ENCODE measurements at regions not wholly inside any gene's neighbourhood (a gene's known extent, or its start where the extent isn't known, plus 50 kb on each side); places are given as distances from the start of the nearest gene placed in this dataset.

DNA sequence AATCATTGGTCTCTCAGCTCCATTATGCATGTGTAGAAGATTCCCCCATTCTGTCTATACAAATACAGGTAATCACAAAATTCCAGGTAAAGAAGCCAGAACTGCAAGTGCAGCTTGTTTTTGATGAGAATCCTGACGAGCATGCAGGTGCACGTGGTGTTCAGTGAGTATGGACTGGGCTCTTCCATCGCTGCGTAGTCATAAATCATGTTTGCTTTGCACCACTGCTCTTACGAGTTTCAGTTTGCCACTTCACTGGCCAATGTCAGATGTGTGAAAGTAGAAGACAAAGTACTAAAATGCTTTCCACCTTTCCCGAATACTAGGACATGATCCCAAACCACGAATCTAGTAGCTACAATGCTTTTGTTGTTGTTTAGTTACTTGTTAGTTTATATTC is 390.7 kb downstream of the LIG4 start:
- Histone ChIP-seq H3F3A (replicated peaks; ENCODE audit: insufficient read depth) (peaks cover 14% of the 10 kb centered on the region), H4K20me1 (ENCODE audit: insufficient read depth) (peaks cover 11% of the 10 kb centered on the region; the same call in 1 of the 2 replicates), H3K27me3 (ENCODE audit: insufficient read depth) (no peaks in the 10 kb centered on the region), H3K9ac (no peak overlapping the region), H3K4me3 (ENCODE audit: low read depth in 2 of 2, low read length in 1 of 2) (no peak overlapping the region), H3K79me2 (ENCODE audit: insufficient read depth) (peaks cover 79% of the 10 kb centered on the region), H3K9me2 (no peaks in the 10 kb centered on the region), H3K4me1 (ENCODE audit: control insufficient read depth in 1 of 2, insufficient read depth in 2 of 2, low read depth in 1 of 2, low read length in 1 of 2) (peaks cover 17% of the 10 kb centered on the region in 2 experiments), H3K4me2 (no peak overlapping the region), H3K9me3 (no peaks in the 10 kb centered on the region), H2AFZ (ENCODE audit: low read depth) (no peak overlapping the region), H3K36me3 (replicated peaks in 1 of 2; ENCODE audit: control insufficient read depth in 1 of 2, insufficient read depth in 2 of 2, low read length in 1 of 2) (no peaks in the 10 kb centered on the region), H3K27ac (ENCODE audit: low read depth in 2 of 2, low read length in 1 of 2) (no peak overlapping the region)
- CTCF ChIA-PET: interaction anchor here (1.0 kb wide), 1 partner anchor 21 kb away, joined by 4 read pairs; no protein-coding TSS in a partner anchor
- POLR2A ChIA-PET: no interaction called here
- TF ChIP-seq EP300 (IDR thresholded peaks at IDR 0.05; ENCODE audit: borderline replicate concordance in 1 of 2, low read depth in 1 of 2, low read length in 1 of 2) (no peak), FOXM1 (IDR thresholded peaks at IDR 0.05; ENCODE audit: low read depth) (no peak), RFX5 (IDR thresholded peaks at IDR 0.05; ENCODE audit: low read length) (no peak), FOXJ3 (CRISPR knock-in tag; IDR thresholded peaks at IDR 0.05) (no peak), MEF2A (IDR thresholded peaks at IDR 0.05; ENCODE audit: borderline replicate concordance, low read depth) (no peak)
- TF ChIP-seq, protein P1, sequence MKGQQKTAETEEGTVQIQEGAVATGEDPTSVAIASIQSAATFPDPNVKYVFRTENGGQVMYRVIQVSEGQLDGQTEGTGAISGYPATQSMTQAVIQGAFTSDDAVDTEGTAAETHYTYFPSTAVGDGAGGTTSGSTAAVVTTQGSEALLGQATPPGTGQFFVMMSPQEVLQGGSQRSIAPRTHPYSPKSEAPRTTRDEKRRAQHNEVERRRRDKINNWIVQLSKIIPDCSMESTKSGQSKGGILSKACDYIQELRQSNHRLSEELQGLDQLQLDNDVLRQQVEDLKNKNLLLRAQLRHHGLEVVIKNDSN (IDR thresholded peaks at IDR 0.05; ENCODE audit: borderline replicate concordance, low read depth): no peak
- DNase-seq: no peak
- 95% methylated on average over 7 of the region's 7 CpGs for WGBS (ENCODE audit: low lambda C conversion rate)

DNA sequence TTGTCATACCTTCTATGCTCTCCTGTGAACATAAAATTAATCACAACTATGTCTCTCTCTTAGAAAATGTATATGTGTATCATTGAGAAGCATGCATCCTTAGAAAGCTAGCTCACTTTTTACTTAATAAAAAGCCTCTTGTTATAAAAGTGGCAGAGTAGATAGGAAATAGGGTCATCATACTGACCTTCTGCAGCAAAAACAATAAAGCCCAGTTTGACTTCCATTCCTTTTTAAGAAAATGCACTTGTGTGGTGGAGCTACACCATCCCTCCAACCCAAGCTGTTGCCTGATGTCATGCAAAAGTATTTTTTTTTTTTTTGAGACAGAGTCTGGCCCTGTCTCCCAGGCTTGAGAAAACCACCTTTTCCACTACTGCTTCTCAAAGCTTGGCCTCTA is 393.3 kb downstream of the LIG4 start:
- H3K27me3 ChIP-seq (ENCODE audit: insufficient read depth): no peaks in the 10 kb centered on the region
- no peak overlapping the region for H2AFZ ChIP-seq (ENCODE audit: low read depth)
- H3K4me3 ChIP-seq (ENCODE audit: low read depth in 2 of 2, low read length in 1 of 2): no peak overlapping the region
- H3K9me2 ChIP-seq: no peaks in the 10 kb centered on the region
- no peaks in the 10 kb centered on the region for H3K9me3 ChIP-seq
- peaks cover 68% of the 10 kb centered on the region for H3K79me2 ChIP-seq (ENCODE audit: insufficient read depth)
- H3K9ac ChIP-seq: no peak overlapping the region
- peaks cover 8 to 17% of the 10 kb centered on the region in 2 experiments for H3K4me1 ChIP-seq (ENCODE audit: control insufficient read depth in 1 of 2, insufficient read depth in 2 of 2, low read depth in 1 of 2, low read length in 1 of 2)
- H3F3A ChIP-seq (replicated peaks; ENCODE audit: insufficient read depth): peaks cover 15% of the 10 kb centered on the region
- no peak overlapping the region for H3K27ac ChIP-seq (ENCODE audit: low read depth in 2 of 2, low read length in 1 of 2)
- no peak for TF ChIP-seq GATA2 (CRISPR knock-in tag; IDR thresholded peaks at IDR 0.05)
- TF ChIP-seq RFX5 (IDR thresholded peaks at IDR 0.05; ENCODE audit: low read length): no peak
- TF ChIP-seq CHD2 (IDR thresholded peaks at IDR 0.05; ENCODE audit: low read length, partially characterized antibody): no peak
- TF ChIP-seq POLR2AphosphoS5 (IDR thresholded peaks at IDR 0.05; ENCODE audit: low read depth, low read length): no peak
- TF ChIP-seq, protein P2, sequence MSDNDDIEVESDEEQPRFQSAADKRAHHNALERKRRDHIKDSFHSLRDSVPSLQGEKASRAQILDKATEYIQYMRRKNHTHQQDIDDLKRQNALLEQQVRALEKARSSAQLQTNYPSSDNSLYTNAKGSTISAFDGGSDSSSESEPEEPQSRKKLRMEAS (IDR thresholded peaks at IDR 0.05; ENCODE audit: low read depth): no peak
- no peak for TF ChIP-seq GABPA (IDR thresholded peaks at IDR 0.05; ENCODE audit: low read depth)
- no peak for TF ChIP-seq FOXJ3 (CRISPR knock-in tag; IDR thresholded peaks at IDR 0.05)
- no peak for TF ChIP-seq ELF1 (IDR thresholded peaks at IDR 0.05)
- no peak for TF ChIP-seq NRF1 (IDR thresholded peaks at IDR 0.05; ENCODE audit: low read depth, low read length)
- TF ChIP-seq JUND (IDR thresholded peaks at IDR 0.05): no peak
- TF ChIP-seq, protein P3, sequence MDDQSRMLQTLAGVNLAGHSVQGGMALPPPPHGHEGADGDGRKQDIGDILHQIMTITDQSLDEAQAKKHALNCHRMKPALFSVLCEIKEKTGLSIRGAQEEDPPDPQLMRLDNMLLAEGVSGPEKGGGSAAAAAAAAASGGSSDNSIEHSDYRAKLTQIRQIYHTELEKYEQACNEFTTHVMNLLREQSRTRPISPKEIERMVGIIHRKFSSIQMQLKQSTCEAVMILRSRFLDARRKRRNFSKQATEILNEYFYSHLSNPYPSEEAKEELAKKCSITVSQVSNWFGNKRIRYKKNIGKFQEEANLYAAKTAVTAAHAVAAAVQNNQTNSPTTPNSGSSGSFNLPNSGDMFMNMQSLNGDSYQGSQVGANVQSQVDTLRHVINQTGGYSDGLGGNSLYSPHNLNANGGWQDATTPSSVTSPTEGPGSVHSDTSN (IDR thresholded peaks at IDR 0.05): no peak
- no peak for TF ChIP-seq TCF12 (IDR thresholded peaks at IDR 0.05)
- TF ChIP-seq SIN3A (IDR thresholded peaks at IDR 0.05; ENCODE audit: borderline replicate concordance, low read depth, low read length): no peak
- no peak for TF ChIP-seq RCOR1 (IDR thresholded peaks at IDR 0.05; ENCODE audit: low read length)
- TF ChIP-seq TAF1 (IDR thresholded peaks at IDR 0.05; ENCODE audit: borderline replicate concordance, low read depth, low read length): no peak
- TF ChIP-seq, protein P4, sequence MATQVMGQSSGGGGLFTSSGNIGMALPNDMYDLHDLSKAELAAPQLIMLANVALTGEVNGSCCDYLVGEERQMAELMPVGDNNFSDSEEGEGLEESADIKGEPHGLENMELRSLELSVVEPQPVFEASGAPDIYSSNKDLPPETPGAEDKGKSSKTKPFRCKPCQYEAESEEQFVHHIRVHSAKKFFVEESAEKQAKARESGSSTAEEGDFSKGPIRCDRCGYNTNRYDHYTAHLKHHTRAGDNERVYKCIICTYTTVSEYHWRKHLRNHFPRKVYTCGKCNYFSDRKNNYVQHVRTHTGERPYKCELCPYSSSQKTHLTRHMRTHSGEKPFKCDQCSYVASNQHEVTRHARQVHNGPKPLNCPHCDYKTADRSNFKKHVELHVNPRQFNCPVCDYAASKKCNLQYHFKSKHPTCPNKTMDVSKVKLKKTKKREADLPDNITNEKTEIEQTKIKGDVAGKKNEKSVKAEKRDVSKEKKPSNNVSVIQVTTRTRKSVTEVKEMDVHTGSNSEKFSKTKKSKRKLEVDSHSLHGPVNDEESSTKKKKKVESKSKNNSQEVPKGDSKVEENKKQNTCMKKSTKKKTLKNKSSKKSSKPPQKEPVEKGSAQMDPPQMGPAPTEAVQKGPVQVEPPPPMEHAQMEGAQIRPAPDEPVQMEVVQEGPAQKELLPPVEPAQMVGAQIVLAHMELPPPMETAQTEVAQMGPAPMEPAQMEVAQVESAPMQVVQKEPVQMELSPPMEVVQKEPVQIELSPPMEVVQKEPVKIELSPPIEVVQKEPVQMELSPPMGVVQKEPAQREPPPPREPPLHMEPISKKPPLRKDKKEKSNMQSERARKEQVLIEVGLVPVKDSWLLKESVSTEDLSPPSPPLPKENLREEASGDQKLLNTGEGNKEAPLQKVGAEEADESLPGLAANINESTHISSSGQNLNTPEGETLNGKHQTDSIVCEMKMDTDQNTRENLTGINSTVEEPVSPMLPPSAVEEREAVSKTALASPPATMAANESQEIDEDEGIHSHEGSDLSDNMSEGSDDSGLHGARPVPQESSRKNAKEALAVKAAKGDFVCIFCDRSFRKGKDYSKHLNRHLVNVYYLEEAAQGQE (IDR thresholded peaks at IDR 0.05; ENCODE audit: low read depth, low read length): no peak
- TF ChIP-seq TEAD4 (IDR thresholded peaks at IDR 0.05; ENCODE audit: borderline replicate concordance, insufficient read depth): no peak
- TF ChIP-seq, protein P5, sequence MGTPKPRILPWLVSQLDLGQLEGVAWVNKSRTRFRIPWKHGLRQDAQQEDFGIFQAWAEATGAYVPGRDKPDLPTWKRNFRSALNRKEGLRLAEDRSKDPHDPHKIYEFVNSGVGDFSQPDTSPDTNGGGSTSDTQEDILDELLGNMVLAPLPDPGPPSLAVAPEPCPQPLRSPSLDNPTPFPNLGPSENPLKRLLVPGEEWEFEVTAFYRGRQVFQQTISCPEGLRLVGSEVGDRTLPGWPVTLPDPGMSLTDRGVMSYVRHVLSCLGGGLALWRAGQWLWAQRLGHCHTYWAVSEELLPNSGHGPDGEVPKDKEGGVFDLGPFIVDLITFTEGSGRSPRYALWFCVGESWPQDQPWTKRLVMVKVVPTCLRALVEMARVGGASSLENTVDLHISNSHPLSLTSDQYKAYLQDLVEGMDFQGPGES (IDR thresholded peaks at IDR 0.05; ENCODE audit: low read depth, low read length): no peak
- DNase-seq: no peak
- H4K20me1 ChIP-seq (ENCODE audit: insufficient read depth): peaks cover 7% of the 10 kb centered on the region; the same call in 1 of the 2 replicates
- ChIA-PET POLR2A (no interaction called here), CTCF (no interaction called here)
- no peaks in the 10 kb centered on the region for H3K36me3 ChIP-seq (replicated peaks in 1 of 2; ENCODE audit: control insufficient read depth in 1 of 2, insufficient read depth in 2 of 2, low read length in 1 of 2)
- H3K4me2 ChIP-seq: no peak overlapping the region
